ENCODE measurements at regions not wholly inside any gene's neighbourhood (a gene's known extent, or its start where the extent isn't known, plus 50 kb on each side); places are given as distances from the start of the nearest gene placed in this dataset.

DNA sequence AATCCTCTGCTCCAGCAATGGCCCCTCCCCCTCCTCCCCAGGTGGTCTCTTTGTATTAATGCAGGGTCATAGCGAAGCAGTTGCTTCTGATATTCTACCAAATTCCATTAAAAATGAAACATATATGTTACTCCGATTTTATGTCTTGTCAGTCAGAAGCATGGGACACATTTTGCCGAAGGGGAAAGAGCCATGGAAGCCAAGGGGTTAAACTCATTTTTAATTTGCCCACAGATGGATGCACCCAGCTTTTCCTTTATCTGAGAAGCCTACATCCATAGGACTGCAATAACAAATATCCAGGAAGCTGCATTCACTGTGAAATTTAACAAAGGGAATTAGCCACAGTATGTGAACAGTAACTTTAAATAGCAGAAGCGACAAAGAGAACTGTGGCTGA is 688.2 kb downstream of the QKI start:
- no peak overlapping the region for H3K27ac ChIP-seq (ENCODE audit: insufficient read depth, low read length)
- no peaks in the 10 kb centered on the region for H3K79me1 ChIP-seq (ENCODE audit: low read depth in 1 of 2, low read length in 2 of 2)
- no peaks in the 10 kb centered on the region for H3K4me1 ChIP-seq (ENCODE audit: control insufficient read depth, insufficient read depth, low read length)
- H4K8ac ChIP-seq (ENCODE audit: low read depth in 2 of 2, low read length in 2 of 2) = no peak overlapping the region
- CTCF ChIA-PET = no interaction called here
- DNase-seq (no peak), ATAC-seq (ENCODE audit: low read depth) (no peak)
- H3K4ac ChIP-seq (ENCODE audit: low read depth, low read length) = no peak overlapping the region
- H3K9ac ChIP-seq (ENCODE audit: low read depth, low read length) = no peak overlapping the region
- H2BK15ac ChIP-seq (ENCODE audit: low read depth, low read length) = no peak overlapping the region
- H3K4me2 ChIP-seq (ENCODE audit: low read depth, low read length) = no peak overlapping the region
- H2BK5ac ChIP-seq (ENCODE audit: low read depth, low read length, poor library complexity, severe bottlenecking) = no peak overlapping the region
- no peak overlapping the region for H3K56ac ChIP-seq (ENCODE audit: extremely low read depth, insufficient read depth, low read length)
- in situ Hi-C loops (cut with MboI; ENCODE audit: low sequenced_read_pairs) (no loop called here), intact Hi-C loops (cut with micrococcal nuclease) (no loop called here), dilution Hi-C loops (cut with HindIII; ENCODE audit: low sequenced_read_pairs, unreplicated experiment) (no loop called here)
- no peak overlapping the region for H3K14ac ChIP-seq (replicated peaks; ENCODE audit: low read depth, low read length)
- peaks cover 22% of the 10 kb centered on the region for H3K9me3 ChIP-seq (ENCODE audit: control insufficient read depth, insufficient read depth, low read length)
- H3K18ac ChIP-seq (ENCODE audit: low read depth, low read length) = no peak overlapping the region
- H2BK120ac ChIP-seq (ENCODE audit: low read depth, low read length) = no peak overlapping the region
- H2BK20ac ChIP-seq (ENCODE audit: low read depth, low read length) = no peak overlapping the region
- no peak overlapping the region for H2AK9ac ChIP-seq (replicated peaks; ENCODE audit: low read depth, low read length, poor library complexity)
- H2AFZ ChIP-seq (replicated peaks; ENCODE audit: low read length, poor library complexity) = no peak overlapping the region
- no peaks in the 10 kb centered on the region for H4K20me1 ChIP-seq (ENCODE audit: insufficient read depth, low read length)
- H3K36me3 ChIP-seq (ENCODE audit: control insufficient read depth, insufficient read depth, low read length) = no peaks in the 10 kb centered on the region
- WGBS, 2 experiments (ENCODE audit: extremely low coverage in 2 of 2, insufficient read length in 1 of 2) = 63% methylated on average over 1 of the region's 4 CpGs; no CpG with 5 or more reads in 1 of the 2 experiments
- H3K9me1 ChIP-seq (ENCODE audit: insufficient read depth, low read length) = no peaks in the 10 kb centered on the region
- H3K27me3 ChIP-seq (ENCODE audit: control insufficient read depth, insufficient read depth, low read length) = no peaks in the 10 kb centered on the region
- H3K23ac ChIP-seq (ENCODE audit: low read depth, low read length) = no peak overlapping the region
- H3K4me3 ChIP-seq (ENCODE audit: insufficient read depth, low read depth, low read length) = no peak overlapping the region
- no peak overlapping the region for H4K91ac ChIP-seq (ENCODE audit: insufficient read depth, low read depth, low read length)
- POLR2A ChIA-PET (ENCODE audit: unreplicated experiment) = interaction anchor here (0.6 kb wide), 1 partner anchor 672 kb away, joined by 3 read pairs; no protein-coding TSS in a partner anchor
- TF ChIP-seq MAFK (IDR thresholded peaks at IDR 0.05; ENCODE audit: low read depth, low read length) (no peak), MAZ (IDR thresholded peaks at IDR 0.05; ENCODE audit: borderline replicate concordance, low read depth, low read length) (no peak), MXI1 (IDR thresholded peaks at IDR 0.05; ENCODE audit: borderline replicate concordance, low read depth, low read length) (no peak), RFX5 (IDR thresholded peaks at IDR 0.05; ENCODE audit: low read depth, low read length) (no peak), FOS (IDR thresholded peaks at IDR 0.05; ENCODE audit: low read depth, low read length) (no peak), RAD21 (IDR thresholded peaks at IDR 0.05; ENCODE audit: low read length) (no peak), SMC3 (IDR thresholded peaks at IDR 0.05; ENCODE audit: low read depth, low read length) (no peak), NFE2L2 (IDR thresholded peaks at IDR 0.05; ENCODE audit: low read depth, low read length) (no peak), ELK1 (IDR thresholded peaks at IDR 0.05; ENCODE audit: borderline replicate concordance, low read depth, low read length) (no peak), CHD1 (IDR thresholded peaks at IDR 0.05; ENCODE audit: low read depth, low read length) (no peak), CEBPB (IDR thresholded peaks at IDR 0.05; ENCODE audit: low read depth, low read length) (no peak), POLR2A (IDR thresholded peaks at IDR 0.05; ENCODE audit: low read depth, low read length) (no peak), RCOR1 (IDR thresholded peaks at IDR 0.05; ENCODE audit: insufficient replicate concordance, low read length) (no peak), BHLHE40 (IDR thresholded peaks at IDR 0.05; ENCODE audit: low read depth, low read length) (no peak), USF2 (IDR thresholded peaks at IDR 0.05; ENCODE audit: low read depth, low read length) (no peak)
- TF ChIP-seq, protein P1, sequence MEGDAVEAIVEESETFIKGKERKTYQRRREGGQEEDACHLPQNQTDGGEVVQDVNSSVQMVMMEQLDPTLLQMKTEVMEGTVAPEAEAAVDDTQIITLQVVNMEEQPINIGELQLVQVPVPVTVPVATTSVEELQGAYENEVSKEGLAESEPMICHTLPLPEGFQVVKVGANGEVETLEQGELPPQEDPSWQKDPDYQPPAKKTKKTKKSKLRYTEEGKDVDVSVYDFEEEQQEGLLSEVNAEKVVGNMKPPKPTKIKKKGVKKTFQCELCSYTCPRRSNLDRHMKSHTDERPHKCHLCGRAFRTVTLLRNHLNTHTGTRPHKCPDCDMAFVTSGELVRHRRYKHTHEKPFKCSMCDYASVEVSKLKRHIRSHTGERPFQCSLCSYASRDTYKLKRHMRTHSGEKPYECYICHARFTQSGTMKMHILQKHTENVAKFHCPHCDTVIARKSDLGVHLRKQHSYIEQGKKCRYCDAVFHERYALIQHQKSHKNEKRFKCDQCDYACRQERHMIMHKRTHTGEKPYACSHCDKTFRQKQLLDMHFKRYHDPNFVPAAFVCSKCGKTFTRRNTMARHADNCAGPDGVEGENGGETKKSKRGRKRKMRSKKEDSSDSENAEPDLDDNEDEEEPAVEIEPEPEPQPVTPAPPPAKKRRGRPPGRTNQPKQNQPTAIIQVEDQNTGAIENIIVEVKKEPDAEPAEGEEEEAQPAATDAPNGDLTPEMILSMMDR (conservative IDR thresholded peaks at IDR 0.05; ENCODE audit: low read depth, low read length) = no peak
- H4K5ac ChIP-seq (ENCODE audit: low read depth, low read length) = no peak overlapping the region
- no TSS peak for BruUV-seq (replicated peaks)
- no peak overlapping the region for H2AK5ac ChIP-seq (ENCODE audit: low read depth, low read length)

All from IMR-90 (cell line).